ENCODE measurements at regions not wholly inside any gene's neighbourhood (a gene's known extent, or its start where the extent isn't known, plus 50 kb on each side); places are given as distances from the start of the nearest gene placed in this dataset.
"Not testable (repeated sequence)": the region's sequence is repeated elsewhere in the genome, so short reads cannot be mapped to it uniquely, and the experiment has no call there.

DNA sequence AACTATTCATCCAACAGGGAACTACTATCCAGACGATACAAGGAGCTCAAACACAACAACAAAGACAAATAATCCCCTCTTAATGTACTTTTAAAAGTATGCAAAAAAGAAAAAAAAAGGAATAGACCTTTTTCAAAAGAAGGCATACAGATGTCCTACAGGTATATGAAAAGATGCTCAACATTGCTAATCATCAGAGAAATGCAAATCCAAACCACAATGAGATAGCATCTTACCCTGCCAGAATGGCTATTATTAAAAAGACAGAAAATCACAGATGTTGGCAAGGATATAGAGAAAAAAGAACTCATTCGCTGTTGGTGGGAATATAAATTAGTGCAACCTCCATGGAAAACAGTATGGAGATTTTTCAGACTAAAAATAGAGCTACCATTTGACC, 67.1 kb upstream of the ENPP6 start:
- POLR2A ChIA-PET, result no interaction called here
- Mint-ChIP-seq H3K36me3 (ENCODE audit: low read depth) (peaks cover 3% of the 10 kb centered on the region), H3K27ac (no peak overlapping the region), H3K4me1 (peaks cover 66% of the 10 kb centered on the region), H3K4me3 (no peak overlapping the region), H3K27me3 (no peaks in the 10 kb centered on the region), H3K9me3 (no peaks in the 10 kb centered on the region)
- CTCF ChIA-PET, result interaction anchor here (1.2 to 5.4 kb wide), 3 partner anchors 11 to 15 kb away, joined by 4 to 38 read pairs (median 6); no protein-coding TSS in a partner anchor
- DNase-seq, result no peak

DNA sequence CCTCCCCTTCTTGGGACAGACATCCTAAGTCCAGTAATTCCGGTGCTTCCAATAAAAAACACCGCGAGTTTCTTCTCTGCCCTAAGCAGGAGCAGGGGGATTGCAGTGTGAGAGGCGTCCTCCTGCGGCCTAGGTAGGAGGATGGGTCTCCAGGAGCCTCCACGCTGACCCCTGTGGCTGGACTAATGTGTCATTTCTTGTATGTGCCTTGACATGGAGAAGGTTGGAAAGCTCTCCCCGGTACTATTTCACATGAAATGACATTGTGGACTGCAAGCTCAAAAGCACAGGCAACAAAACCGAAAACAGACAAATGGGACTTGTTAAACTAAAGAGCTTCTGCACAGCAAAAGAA, 66.6 kb upstream of the ENPP6 start:
- CTCF ChIA-PET, result interaction anchor here (1.2 to 5.4 kb wide), 3 partner anchors 10 to 14 kb away, joined by 4 to 38 read pairs (median 6); no protein-coding TSS in a partner anchor
- Mint-ChIP-seq H3K9me3 (no peaks in the 10 kb centered on the region), H3K27me3 (no peaks in the 10 kb centered on the region)

DNA sequence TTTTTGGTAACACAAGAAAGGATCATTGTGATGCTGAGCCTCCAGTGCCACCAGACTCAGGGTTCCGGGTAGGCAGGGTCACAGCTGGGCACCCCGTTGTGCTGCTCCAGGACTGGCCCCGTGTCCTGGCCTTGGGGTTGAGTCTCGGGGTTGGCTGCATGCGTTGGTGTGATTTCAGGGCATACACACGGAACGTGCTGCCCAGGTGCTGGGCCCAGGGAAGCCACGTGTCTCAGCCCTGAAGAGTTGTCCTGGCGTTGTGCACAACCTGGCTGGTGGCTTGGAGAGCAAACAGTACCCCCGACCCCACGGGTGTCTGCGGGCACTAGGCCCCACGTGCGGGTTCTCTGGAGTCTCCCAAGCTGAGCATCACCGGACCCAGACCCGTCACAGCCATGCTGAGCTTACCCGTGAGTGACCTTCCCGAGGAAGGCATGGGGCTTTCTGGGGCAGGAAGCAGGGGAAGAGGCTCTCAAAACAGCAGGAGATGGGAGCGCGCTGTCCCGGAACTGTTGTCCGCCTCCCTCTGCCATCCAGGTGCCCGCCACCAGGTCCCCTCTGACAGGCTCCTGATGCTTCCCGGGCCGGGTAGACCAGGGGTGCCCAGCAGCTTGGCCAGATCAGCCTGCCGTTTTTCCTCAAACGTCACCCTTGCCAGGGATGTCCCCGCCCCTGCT, 66.1 kb upstream of the ENPP6 start:
- peaks cover 59% of the 10 kb centered on the region for H3K4me1 Mint-ChIP-seq
- no peak overlapping the region for H3K4me3 Mint-ChIP-seq
- H3K27me3 Mint-ChIP-seq, result no peaks in the 10 kb centered on the region
- no peak for DNase-seq
- POLR2A ChIA-PET, result no interaction called here
- CTCF ChIA-PET, result interaction anchor here (0.8 to 5.4 kb wide), 7 partner anchors 9 to 205 kb away, joined by 3 to 38 read pairs (median 4); no protein-coding TSS in a partner anchor
- H3K27ac Mint-ChIP-seq, result no peak overlapping the region
- H3K9me3 Mint-ChIP-seq, result peaks cover 2% of the 10 kb centered on the region
- H3K36me3 Mint-ChIP-seq (ENCODE audit: low read depth), result peaks cover 3% of the 10 kb centered on the region

More for the DNA sequence above, 66.6 kb upstream of the ENPP6 start:
- POLR2A ChIA-PET, result no interaction called here
- Mint-ChIP-seq H3K4me1 (peaks cover 64% of the 10 kb centered on the region), H3K36me3 (ENCODE audit: low read depth) (peaks cover 3% of the 10 kb centered on the region), H3K4me3 (no peak overlapping the region), H3K27ac (no peak overlapping the region)
- DNase-seq, result no peak

- DNase-seq, result no peak
- POLR2A ChIA-PET, result interaction anchor here (0.6 kb wide), 1 partner anchor 251 kb away, joined by 3 read pairs; no protein-coding TSS in a partner anchor
Measured at GRCh38 chr4:184282895-184283654, 65.4 kb upstream of the ENPP6 start.

GRCh38 chr4:184282251-184282713, 64.6 kb upstream of the ENPP6 start:
- ChIA-PET CTCF (interaction anchor here (0.7 to 5.4 kb wide), 5 partner anchors 12 to 134 kb away, joined by 3 to 38 read pairs (median 8); no protein-coding TSS in a partner anchor), POLR2A (no interaction called here)
- DNase-seq, result peak; percentile 53
- Mint-ChIP-seq H3K27me3 (no peaks in the 10 kb centered on the region), H3K4me3 (no peak overlapping the region), H3K9me3 (peaks cover 10% of the 10 kb centered on the region), H3K36me3 (ENCODE audit: low read depth) (peaks cover 12% of the 10 kb centered on the region), H3K27ac (peak overlapping the region; percentile 77), H3K4me1 (peaks cover 45% of the 10 kb centered on the region)

More at GRCh38 chr4:184282895-184283654, 65.4 kb upstream of the ENPP6 start:
- CTCF ChIA-PET, result interaction anchor here (0.7 to 5.4 kb wide), 10 partner anchors 10 to 206 kb away, joined by 3 to 38 read pairs (median 4); no protein-coding TSS in a partner anchor
- Mint-ChIP-seq H3K27ac (peak overlapping the region; percentile 77), H3K4me1 (peaks cover 52% of the 10 kb centered on the region), H3K4me3 (no peak overlapping the region), H3K27me3 (no peaks in the 10 kb centered on the region), H3K36me3 (ENCODE audit: low read depth) (peaks cover 6% of the 10 kb centered on the region), H3K9me3 (peaks cover 5% of the 10 kb centered on the region)

- H3K36me3 Mint-ChIP-seq (ENCODE audit: low read depth), result peaks cover 15% of the 10 kb centered on the region
- no peak overlapping the region for H3K4me3 Mint-ChIP-seq
- peak overlapping the region; percentile 77 for H3K27ac Mint-ChIP-seq
- H3K4me1 Mint-ChIP-seq, result peaks cover 45% of the 10 kb centered on the region
- no peaks in the 10 kb centered on the region for H3K27me3 Mint-ChIP-seq
- no peak for DNase-seq
- peaks cover 13% of the 10 kb centered on the region for H3K9me3 Mint-ChIP-seq
- POLR2A ChIA-PET, result interaction anchor here (0.6 to 0.7 kb wide), 2 partner anchors 14 to 103 kb away, joined by 3 to 5 read pairs; no protein-coding TSS in a partner anchor
- CTCF ChIA-PET, result interaction anchor here (1.0 to 5.4 kb wide), 5 partner anchors 12 to 23 kb away, joined by 3 to 38 read pairs (median 8); no protein-coding TSS in a partner anchor
Measured at GRCh38 chr4:184281231-184282139, 63.8 kb upstream of the ENPP6 start.

DNA sequence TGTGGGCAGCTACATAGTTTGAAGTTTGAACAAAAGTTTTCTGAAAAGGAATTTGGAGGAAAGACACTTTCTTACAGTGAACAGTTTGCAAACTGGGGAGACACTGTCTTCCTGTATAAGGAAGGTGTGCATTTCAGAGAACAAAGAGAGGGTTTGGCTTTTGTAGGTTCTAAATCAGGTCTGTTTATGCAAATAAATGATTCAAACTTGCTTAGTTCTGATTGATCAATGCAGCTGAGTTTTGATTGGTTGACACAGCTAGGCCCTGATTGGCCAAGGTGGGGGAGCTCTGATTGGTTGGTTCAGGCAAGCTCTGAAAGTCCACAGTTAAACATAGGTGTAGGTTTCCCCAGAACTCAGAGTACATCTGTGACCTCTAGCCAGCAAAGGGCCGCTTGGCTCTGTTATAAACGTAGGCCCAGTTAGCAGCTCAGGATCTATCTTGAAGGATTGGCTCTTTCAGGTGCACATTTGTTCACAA, 63.0 kb upstream of the ENPP6 start:
- Mint-ChIP-seq H3K27me3 (no peaks in the 10 kb centered on the region), H3K36me3 (ENCODE audit: low read depth) (peaks cover 19% of the 10 kb centered on the region), H3K9me3 (peaks cover 19% of the 10 kb centered on the region), H3K4me3 (no peak overlapping the region), H3K4me1 (peaks cover 45% of the 10 kb centered on the region), H3K27ac (peak overlapping the region; percentile 20)
- DNase-seq, result no peak
- ChIA-PET POLR2A (interaction anchor here (0.7 to 1.0 kb wide), 2 partner anchors 10 to 12 kb away, joined by 3 to 4 read pairs; no protein-coding TSS in a partner anchor), CTCF (interaction anchor here (0.7 to 5.4 kb wide), 5 partner anchors 11 to 357 kb away, joined by 3 to 38 read pairs (median 4); no protein-coding TSS in a partner anchor)

- POLR2A ChIA-PET, result interaction anchor here (0.6 to 1.0 kb wide), 3 partner anchors 9 to 177 kb away, joined by 3 to 4 read pairs (median 4); no protein-coding TSS in a partner anchor
- Mint-ChIP-seq H3K4me3 (no peak overlapping the region), H3K27me3 (no peaks in the 10 kb centered on the region), H3K4me1 (peaks cover 45% of the 10 kb centered on the region), H3K9me3 (peaks cover 19% of the 10 kb centered on the region), H3K36me3 (ENCODE audit: low read depth) (peaks cover 19% of the 10 kb centered on the region), H3K27ac (peak overlapping the region; percentile 20)
- DNase-seq, result no peak
- CTCF ChIA-PET, result interaction anchor here (0.7 to 5.4 kb wide), 4 partner anchors 10 to 357 kb away, joined by 4 to 38 read pairs (median 19); no protein-coding TSS in a partner anchor
Measured at GRCh38 chr4:184280137-184280536, 62.5 kb upstream of the ENPP6 start.

DNA sequence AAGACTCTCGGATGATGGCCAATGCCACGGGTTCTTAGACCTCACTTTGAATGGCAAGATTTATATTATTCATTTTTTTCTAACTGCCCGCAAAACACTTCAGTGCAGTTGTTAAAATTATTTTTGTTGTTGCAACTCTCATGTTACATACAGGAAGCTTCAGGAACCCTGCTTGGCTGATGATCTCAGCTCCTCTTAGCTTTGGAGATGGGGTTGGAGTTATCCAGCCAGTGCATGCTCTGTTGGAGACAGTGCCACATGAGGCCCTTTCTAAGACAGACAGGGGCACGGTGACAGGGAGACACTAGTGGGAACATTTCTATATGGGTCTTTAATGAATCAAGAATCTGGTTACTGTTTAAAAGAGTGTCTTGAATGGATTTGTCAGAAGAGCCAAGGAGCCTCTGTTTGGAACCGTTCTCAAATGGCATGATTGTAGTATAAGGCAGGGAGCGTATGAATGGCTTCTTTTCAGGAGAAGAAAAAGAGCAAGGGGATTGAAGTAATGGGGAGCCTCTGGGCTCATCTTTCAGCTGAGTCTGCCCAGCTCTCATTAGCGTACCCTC, 61.9 kb upstream of the ENPP6 start:
- no peaks in the 10 kb centered on the region for H3K27me3 Mint-ChIP-seq
- H3K9me3 Mint-ChIP-seq, result peaks cover 19% of the 10 kb centered on the region
- DNase-seq, result no peak
- POLR2A ChIA-PET, result interaction anchor here (0.6 kb wide), 1 partner anchor 178 kb away, joined by 4 read pairs; no protein-coding TSS in a partner anchor
- H3K36me3 Mint-ChIP-seq (ENCODE audit: low read depth), result peaks cover 21% of the 10 kb centered on the region
- H3K4me3 Mint-ChIP-seq, result no peak overlapping the region
- CTCF ChIA-PET, result interaction anchor here (4.6 to 5.4 kb wide), 2 partner anchors 10 to 14 kb away, joined by 34 to 38 read pairs; no protein-coding TSS in a partner anchor
- H3K27ac Mint-ChIP-seq, result no peak overlapping the region
- peaks cover 44% of the 10 kb centered on the region for H3K4me1 Mint-ChIP-seq

- CTCF ChIA-PET, result interaction anchor here (1.2 to 1.6 kb wide), 2 partner anchors 9 to 49 kb away, joined by 3 read pairs; no protein-coding TSS in a partner anchor
- Mint-ChIP-seq H3K36me3 (ENCODE audit: low read depth) (peaks cover 21% of the 10 kb centered on the region), H3K4me1 (peaks cover 34% of the 10 kb centered on the region), H3K9me3 (peaks cover 19% of the 10 kb centered on the region)
- DNase-seq, H3K4me3 Mint-ChIP-seq, POLR2A ChIA-PET, H3K27me3 Mint-ChIP-seq, H3K27ac Mint-ChIP-seq: not testable (repeated sequence)
Measured at GRCh38 chr4:184277769-184278168, 60.1 kb upstream of the ENPP6 start.

GRCh38 chr4:184277010-184277409, 59.3 kb upstream of the ENPP6 start:
- H3K27me3 Mint-ChIP-seq, H3K27ac Mint-ChIP-seq, H3K4me3 Mint-ChIP-seq, POLR2A ChIA-PET: not testable (repeated sequence)
- Mint-ChIP-seq H3K36me3 (ENCODE audit: low read depth) (peaks cover 21% of the 10 kb centered on the region), H3K4me1 (peaks cover 27% of the 10 kb centered on the region), H3K9me3 (peaks cover 19% of the 10 kb centered on the region)
- DNase-seq, result peak; percentile 0
- CTCF ChIA-PET, result interaction anchor here (1.2 to 1.6 kb wide), 2 partner anchors 9 to 50 kb away, joined by 3 read pairs; no protein-coding TSS in a partner anchor

Data from activated CD4-positive, alpha-beta T cell treated with anti-CD3 and anti-CD28 coated beads, Interleukin-2, amount 10 ng/mL, durations not matched to agents 7 days and 5 days (primary cell).